Upper lobe of left lung (tissue), 4 donors: ENCODE measurements at regions not wholly inside any gene's neighbourhood (a gene's known extent, or its start where the extent isn't known, plus 50 kb on each side); places are given as distances from the start of the nearest gene placed in this dataset.

Source experiments
- POLR2A ChIP-seq, 4 donors: fragments of 450-650 bp; IDR thresholded peaks; one replicate each; pipeline ENCODE4 v1.5.1; 2016 to 2017; ENCODE audit warnings: antibody characterized with exemption in 4 of 4, mild to moderate bottlenecking in 2 of 4
- POLR2AphosphoS5 ChIP-seq, 2 donors: sonication (generic); formaldehyde crosslinking; IDR thresholded peaks; one replicate each; pipeline ENCODE4 v1.5.1; 2017; ENCODE audit warnings: antibody characterized with exemption in 2 of 2

- TF ChIP-seq POLR2AphosphoS5 (IDR thresholded peaks at IDR 0.05) (no peak), POLR2A (IDR thresholded peaks at IDR 0.05) (no peak)
Observed at GRCh38 chr6:121548131-121548530, 112.7 kb downstream of the GJA1 start.
